Non-pigmented ciliary epithelial cell (primary cell): ENCODE measurements at regions not wholly inside any gene's neighbourhood (a gene's known extent, or its start where the extent isn't known, plus 50 kb on each side); places are given as distances from the start of the nearest gene placed in this dataset.

Experiments
- DNase-seq: peaks from one replicate; pipeline ENCODE4 v3.0.0-alpha.2; 2010; ENCODE audit warnings: low read depth

- no peak for DNase-seq
These were observed 288.9 kb downstream of the CDK5RAP2 start for GRCh38 chr9:120291050-120291449.

- DNase-seq, result no peak
These were observed 289.7 kb downstream of the CDK5RAP2 start for GRCh38 chr9:120289990-120290975.

GRCh38 chr9:120289098-120289497 lies 290.9 kb downstream of the CDK5RAP2 start:
- no peak for DNase-seq

GRCh38 chr9:120286530-120286929 lies 293.4 kb downstream of the CDK5RAP2 start:
- no peak for DNase-seq

- DNase-seq, result no peak
These were observed 295.1 kb downstream of the CDK5RAP2 start for GRCh38 chr9:120284821-120285220.

GRCh38 chr9:120281665-120282064 lies 298.3 kb downstream of the CDK5RAP2 start:
- DNase-seq, result no peak

GRCh38 chr9:120267929-120268328 lies 312.0 kb downstream of the CDK5RAP2 start:
- DNase-seq, result no peak

- no peak for DNase-seq
These were observed 314.2 kb downstream of the CDK5RAP2 start for GRCh38 chr9:120265791-120266190.

- DNase-seq, result no peak
These were observed 315.4 kb downstream of the CDK5RAP2 start for GRCh38 chr9:120264528-120264927.

GRCh38 chr9:120263836-120264235 lies 316.1 kb downstream of the CDK5RAP2 start:
- DNase-seq, result no peak

- no peak for DNase-seq
These were observed 318.5 kb downstream of the CDK5RAP2 start for GRCh38 chr9:120261419-120261818.

GRCh38 chr9:120259100-120259499 lies 320.9 kb downstream of the CDK5RAP2 start:
- DNase-seq, result no peak

GRCh38 chr9:120258096-120258495 lies 321.9 kb downstream of the CDK5RAP2 start:
- DNase-seq, result no peak

- no peak for DNase-seq
These were observed 322.5 kb downstream of the CDK5RAP2 start for GRCh38 chr9:120257483-120257882.

GRCh38 chr9:120256146-120256545 lies 323.8 kb downstream of the CDK5RAP2 start:
- no peak for DNase-seq

GRCh38 chr9:120252248-120252647 lies 327.7 kb downstream of the CDK5RAP2 start:
- DNase-seq, result no peak

- no peak for DNase-seq
These were observed 337.7 kb downstream of the CDK5RAP2 start for GRCh38 chr9:120242116-120242811.

- no peak for DNase-seq
These were observed 343.4 kb downstream of the CDK5RAP2 start for GRCh38 chr9:120236596-120236995.

GRCh38 chr9:120235081-120235480 lies 344.9 kb downstream of the CDK5RAP2 start:
- DNase-seq, result no peak

- DNase-seq, result no peak
These were observed 349.7 kb downstream of the CDK5RAP2 start for GRCh38 chr9:120230227-120230626.

- no peak for DNase-seq
These were observed 358.1 kb downstream of the CDK5RAP2 start for GRCh38 chr9:120221844-120222243.

- DNase-seq, result no peak
These were observed 365.6 kb downstream of the CDK5RAP2 start for GRCh38 chr9:120214332-120214731.

- no peak for DNase-seq
These were observed 367.1 kb downstream of the CDK5RAP2 start for GRCh38 chr9:120212853-120213200.
